HG03066 (cell line): ENCODE measurements at regions not wholly inside any gene's neighbourhood (a gene's known extent, or its start where the extent isn't known, plus 50 kb on each side); places are given as distances from the start of the nearest gene placed in this dataset.
"Not testable (repeated sequence)": the region's sequence is repeated elsewhere in the genome, so short reads cannot be mapped to it uniquely, and the experiment has no call there.

Source experiments
- ATAC-seq: cut with Tn5 transposase; IDR thresholded peaks from one replicate; pipeline ENCODE4 v1.9.1; 2021; ENCODE audit warnings: low read depth; ENCODE audit not compliant: unreplicated experiment

DNA sequence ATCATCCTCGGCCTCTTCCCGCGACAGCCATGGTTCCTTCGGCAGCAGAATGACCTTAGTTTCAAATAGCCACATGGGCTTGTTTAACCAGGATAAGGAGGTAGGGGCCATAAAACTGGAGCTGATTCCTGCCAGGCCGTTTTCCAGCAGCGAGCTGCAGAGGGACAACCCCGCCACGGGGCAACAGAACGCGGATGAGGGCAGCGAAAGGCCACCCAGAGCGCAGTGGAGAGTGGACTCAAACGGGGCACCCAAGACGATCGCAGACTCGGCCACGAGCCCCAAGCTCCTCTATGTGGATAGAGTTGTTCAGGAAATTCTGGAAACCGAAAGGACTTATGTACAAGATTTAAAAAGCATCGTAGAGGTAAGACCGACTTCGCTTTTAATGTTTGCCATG is 131.8 kb upstream of the MTHFD1L start:
- no peak for ATAC-seq

DNA sequence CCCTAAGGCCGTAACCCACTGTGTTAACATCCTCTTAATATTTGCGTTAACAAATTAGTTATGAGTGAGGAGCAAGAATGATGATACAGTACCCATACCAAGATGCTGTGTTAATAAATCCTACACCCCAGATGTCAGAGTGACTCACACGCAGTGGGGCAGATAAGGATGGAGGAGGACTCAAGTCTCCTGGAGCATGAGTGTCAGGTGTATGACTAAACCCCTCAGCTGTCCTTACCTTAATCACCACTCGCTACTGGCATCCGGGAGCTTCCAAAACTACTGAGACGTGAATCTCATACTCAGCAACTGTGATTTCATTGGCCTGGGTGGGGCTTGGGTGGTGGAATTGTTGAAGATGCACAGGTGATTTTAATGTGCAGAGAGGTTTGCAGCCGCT is 131.3 kb upstream of the MTHFD1L start:
- ATAC-seq = no peak

DNA sequence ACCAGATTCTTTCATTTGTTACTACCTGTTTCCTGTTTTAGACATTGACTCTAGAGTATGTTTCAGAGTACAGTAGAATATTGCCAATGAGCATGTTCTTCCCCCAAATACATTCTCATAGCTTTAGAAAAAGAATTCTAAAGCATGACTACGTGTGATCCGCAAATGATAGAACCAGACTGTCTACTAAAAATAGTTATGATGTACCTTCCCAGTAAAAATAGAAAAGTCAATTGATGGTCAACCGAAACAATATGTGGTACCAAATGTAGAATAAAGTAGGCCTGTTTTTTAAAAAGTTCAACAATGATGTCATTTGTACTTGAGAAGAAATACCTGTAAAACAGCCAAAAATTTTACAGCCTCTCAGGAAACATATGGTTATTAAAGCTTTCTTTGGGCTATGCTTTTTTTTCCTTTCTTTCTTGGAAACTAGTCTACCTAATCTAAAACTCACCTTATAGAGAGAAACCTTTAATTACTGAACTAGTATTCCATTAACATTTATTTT is 130.1 kb upstream of the MTHFD1L start:
- no peak for ATAC-seq

DNA sequence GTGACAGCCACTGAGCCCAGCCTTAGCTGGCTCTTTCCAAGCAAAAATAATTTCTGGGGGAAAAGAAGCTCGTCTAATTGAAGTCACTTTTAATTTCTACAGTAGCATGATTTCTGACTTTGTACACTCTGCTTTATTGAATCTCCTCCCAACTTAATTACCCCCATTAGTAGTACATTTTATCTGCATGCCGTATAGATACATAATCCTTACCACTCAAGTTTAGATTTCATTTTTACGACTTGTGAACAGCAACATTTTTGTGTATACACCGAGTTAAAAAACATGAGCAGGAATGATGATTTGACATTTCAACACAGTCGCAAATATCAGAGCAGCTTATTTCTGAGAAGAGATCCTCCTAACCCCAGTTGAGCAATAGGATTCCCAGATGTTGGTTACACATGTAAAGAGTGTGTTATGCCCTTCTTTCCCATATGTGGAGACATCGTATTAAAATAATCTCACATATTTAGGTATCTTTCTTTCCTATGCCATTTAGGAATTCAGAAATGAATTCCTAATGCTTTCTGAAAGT is 127.3 kb upstream of the MTHFD1L start:
- no peak for ATAC-seq

DNA sequence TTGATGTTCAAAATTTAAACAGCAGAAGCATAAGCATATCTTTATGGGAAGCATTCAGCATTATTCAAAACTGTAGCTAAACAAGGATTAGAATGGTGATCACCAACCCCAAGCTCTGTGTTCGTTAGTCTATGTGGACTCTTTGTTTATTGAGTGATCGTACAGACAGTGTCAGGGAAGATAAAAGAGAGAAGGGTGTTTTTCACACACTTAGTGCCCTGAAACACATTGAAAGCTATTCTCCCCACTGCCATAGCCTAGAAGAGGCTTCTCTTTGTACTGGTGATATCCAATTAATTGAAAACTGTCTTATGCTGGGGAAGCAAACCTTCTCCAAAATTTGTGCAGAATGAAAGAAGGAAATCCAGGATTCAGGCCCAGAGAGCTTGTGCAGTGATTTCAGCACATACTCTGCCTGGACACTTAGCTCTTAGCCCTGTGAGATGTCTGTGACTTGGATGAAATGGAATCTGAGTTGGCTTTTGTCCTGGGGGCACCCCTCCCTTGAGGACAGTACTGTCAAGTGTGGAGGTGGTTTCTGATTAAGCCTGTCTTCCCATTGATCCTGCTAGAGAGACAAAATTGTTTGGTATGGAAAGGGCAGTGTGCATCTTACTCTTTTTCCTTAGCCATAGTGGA is 125.7 kb upstream of the MTHFD1L start:
- ATAC-seq = no peak

DNA sequence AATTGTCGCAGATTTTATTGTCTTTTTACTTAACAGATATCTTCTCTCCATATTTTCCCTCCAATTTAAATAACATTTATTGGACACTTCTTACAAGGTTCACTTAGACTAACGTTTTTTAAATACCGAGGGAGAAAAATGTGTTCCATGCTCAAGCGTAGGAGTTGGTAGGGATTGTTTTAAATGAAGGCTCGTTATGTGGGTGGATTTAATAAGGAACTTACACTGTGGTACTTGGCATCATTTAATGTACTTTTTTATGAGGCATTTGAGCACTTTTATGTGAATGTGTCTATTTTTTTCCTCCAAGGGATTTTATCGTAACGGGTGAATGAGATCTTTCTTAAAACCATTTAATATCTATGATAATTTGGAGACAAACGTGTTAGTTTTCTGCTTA is 125.0 kb upstream of the MTHFD1L start:
- no peak for ATAC-seq

DNA sequence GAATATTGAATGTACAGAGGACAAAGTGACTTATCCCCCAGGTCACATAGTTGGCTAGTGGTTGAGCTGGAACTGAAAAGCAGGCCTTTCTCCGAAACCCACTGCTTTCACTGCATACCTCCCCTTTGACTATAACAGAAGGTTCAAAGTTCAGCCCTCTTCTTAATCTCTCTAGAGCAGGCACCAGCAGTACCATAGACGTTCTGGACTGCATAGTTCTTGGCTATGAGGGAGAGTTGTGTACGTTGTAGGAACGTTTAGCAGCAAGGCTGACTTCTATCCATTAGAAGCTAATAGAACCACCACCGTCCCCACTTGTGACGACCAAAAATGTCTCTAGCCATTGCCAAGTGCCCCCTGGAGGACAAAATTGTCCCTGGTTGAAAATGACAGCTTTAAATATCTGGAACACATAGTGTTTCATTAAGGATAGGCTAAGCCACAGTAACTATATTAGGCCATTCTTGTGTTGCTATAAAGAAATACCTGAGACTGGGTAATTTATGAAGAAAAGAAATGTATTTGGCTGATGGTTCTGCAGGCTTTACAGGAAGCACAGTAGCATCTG is 123.8 kb upstream of the MTHFD1L start:
- ATAC-seq = no peak

DNA sequence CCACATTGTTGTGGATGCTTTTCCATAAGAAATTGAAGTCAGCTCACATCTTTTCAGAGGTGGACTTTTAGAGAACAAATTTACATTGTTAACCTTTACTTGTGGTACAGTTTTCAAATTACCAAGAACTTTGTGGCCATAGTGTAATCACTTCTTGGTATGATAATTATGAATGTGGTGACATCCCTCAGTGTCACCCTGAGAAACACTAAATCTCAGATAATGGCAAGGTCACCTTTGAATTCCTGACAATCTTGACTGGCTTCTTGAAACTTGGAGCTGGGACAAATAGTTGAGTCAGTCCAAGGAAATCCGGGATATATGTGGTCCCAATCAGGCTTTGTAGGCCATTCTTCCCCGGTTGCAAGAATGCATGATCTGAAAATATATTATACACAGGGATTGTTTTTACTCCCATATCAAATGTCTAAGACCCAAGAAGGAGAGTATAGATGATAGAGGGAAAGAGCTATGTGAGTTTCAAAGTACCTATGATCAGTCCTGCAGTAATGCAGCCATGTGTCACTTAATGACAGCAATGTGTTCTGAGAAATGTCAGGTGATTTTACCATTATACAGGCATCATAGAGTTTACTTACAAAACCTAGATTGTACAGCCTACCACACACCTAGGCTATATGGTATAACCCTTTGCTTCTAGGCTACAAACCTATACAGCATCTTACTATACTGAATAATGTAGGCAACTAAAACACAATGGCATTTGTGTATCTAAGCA is 120.8 kb upstream of the MTHFD1L start:
- no peak for ATAC-seq

DNA sequence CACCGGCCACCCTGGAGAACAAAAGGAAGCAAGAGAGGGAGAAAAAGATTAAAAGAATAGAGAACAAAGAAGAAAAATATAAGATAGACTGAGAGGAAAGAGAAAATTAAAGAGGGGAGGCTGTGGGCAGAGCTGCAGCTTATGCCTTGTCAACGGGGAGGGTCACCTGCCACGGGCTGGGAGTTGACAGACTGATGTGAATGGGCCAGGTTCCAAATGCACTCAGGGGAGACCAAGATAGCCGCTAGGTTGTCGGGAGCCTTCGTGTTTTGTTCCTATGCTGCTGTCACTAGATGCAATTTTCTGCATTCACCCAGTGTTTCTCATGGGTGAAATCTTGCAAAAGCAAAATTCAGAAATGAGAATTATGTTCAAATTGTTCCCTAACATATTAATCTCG is 119.6 kb upstream of the MTHFD1L start:
- no peak for ATAC-seq

DNA sequence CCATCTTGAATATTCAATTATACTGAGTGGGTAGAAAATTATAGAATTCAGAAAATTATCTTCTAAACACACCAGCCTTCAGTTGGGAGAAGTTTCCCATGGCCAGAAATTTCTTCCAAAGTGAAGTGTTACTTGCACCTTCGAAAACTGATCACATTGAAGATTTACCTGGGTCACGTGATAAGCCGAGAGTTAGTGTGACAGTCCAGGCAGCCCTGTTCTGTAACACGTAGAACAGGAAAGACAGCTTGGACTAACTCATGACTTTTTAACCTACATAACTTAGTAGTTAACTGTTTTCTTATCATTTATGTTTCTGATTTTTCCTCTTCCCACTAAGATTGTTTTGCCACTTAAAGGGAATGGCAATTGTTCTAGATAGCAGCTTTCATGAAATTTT is 118.3 kb upstream of the MTHFD1L start:
- ATAC-seq = no peak

DNA sequence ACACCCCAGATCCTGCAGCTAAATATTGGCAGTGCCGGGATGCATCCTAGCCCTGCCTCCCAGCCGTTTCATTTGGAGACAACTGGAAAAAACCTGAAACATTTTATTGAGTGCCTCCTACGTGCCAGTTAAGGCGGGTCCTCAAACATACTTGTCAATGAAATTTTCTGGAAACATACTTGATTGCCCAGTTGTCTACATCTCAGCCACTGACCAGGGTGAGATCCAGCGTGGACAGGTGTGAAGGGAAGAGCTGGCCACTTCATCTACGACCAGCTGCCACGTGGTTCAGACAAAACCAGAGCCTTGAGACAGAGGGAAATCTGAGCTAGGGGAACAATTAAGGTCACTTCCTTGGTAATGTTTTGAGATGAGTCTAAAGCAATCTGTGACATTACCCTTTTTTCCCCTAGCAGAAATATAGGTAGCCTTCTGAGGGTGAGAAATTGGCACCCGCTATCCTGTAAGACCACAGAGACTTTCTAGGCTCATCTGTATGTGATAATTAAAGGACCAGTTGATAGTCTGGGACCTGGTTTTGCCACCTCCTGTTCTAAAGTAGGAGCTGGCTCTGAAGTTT is 116.3 kb upstream of the MTHFD1L start:
- ATAC-seq = no peak

DNA sequence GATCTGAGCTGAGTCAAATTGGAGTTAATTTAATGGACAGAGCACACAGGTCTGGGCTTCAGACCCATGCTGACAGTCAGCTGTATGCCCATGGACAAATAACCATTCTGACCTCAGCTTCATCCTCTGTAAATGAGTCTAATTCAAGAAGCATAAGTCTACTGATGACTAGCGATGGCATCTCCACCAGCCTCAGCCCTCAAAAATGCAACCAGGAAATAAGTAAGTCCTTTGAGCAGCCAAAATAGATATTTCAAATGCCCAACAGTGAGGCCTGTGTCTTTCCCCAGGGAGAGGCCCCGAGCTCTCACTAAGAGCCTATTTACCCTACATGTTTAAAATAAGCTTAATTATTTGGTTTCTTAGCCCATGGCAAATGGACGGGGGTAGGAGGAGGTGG is 114.2 kb upstream of the MTHFD1L start:
- no peak for ATAC-seq

DNA sequence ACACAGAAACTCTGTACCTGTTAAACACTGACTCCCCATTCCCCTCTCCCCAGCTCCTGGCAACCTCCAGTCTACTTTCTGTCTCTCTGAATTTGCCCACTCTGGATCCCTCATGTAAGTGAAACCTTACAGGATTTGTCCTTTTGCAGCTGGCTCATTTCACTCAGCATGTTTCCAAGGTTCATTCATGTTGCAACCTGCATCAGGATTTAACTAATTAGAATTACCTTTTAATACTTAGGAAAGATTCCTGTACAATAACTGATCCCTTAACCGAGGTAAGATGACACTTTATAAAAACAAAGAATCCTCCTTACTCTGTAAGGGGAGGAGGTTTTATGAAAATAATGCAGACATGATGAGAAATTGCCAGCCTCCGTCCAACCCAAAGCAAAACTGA is 113.1 kb upstream of the MTHFD1L start:
- no peak for ATAC-seq

DNA sequence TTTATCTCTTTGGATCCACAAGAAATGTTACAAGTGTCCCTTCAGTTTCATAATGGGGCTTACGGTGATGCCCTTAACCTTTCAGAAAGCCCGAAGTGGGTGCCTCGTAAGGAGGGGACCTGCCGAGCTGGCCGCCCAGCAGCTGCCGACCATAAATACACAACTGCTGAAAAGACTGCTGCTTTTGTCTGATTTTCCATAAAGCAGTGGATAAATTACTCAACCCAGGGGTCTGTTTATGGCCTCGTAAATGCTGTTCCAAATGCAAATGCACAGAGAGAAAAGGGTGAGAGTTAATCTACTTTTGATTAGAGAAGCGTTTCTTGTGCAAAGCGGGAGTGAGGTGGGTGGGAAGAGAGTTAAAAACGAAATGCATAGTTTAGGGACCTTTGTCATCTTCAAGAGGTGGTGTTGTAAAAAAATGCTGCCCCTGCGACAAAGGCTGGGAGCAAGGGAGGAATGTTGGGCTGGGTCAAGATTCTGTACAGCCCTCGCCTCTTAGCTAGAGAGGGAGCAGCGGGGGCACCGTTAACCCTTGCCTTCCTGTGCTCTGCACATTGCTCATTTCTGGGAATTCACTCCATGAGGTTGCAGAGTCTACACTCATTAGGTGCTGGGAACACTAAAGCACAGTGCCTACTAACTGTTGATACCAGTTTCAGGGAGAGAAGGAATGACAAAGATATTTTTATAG is 112.0 kb upstream of the MTHFD1L start:
- ATAC-seq = no peak

DNA sequence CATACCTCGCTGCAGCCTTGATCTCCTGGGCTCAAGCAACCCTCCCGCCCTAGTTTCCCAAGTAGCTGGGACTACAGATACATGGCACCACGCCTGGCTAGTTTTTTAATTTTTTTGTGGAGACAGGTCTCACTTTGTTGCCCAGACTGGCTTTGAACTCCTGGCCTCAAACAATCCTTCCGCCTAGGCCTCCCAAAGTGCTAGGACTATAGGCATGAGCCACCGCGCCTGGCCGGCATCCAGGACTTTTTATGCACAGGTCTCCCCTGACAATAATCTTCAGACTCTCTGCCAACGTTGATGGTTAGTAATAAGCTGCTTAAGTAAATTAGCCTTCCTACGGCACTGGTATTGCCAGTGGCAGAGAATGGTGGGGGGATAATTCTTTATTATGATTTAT is 110.5 kb upstream of the MTHFD1L start:
- no peak for ATAC-seq

DNA sequence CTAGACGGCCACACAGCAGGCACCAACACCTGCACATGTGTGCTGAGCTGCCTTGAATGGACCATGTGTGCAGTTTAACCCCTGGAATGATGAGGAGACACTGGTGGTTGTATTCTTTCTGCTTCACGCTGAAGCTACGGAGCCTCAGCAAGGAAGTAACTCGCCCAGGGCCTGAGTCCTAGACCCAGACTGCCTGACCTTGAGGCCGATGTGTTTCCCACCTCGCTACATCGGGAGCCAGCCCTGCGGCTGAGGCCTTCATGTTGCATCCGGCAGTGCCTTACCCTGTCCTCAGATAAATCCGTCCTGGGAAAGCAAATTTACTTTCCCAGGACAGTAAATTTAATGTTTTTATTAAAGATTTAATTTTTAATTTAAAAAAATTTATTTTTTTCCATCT is 110.0 kb upstream of the MTHFD1L start:
- ATAC-seq = no peak

DNA sequence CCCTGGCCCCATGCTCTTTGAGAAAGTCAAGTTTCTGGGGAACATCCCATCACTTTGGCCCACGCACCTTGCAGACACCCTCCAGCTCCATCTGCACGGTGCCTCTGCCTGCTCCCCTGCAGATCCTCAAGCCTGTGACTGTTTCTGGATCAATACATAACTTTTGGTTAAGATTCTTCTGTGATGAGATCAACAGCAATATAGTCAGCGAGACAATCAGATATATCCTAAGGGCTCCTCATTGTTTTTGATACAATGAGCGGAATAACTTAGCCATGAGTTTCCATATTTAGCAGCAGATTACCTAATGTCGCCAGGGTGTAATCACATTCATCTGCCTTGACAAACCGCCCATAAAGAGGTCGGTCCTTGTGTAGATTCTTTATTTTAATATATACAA is 109.3 kb upstream of the MTHFD1L start:
- no peak for ATAC-seq

DNA sequence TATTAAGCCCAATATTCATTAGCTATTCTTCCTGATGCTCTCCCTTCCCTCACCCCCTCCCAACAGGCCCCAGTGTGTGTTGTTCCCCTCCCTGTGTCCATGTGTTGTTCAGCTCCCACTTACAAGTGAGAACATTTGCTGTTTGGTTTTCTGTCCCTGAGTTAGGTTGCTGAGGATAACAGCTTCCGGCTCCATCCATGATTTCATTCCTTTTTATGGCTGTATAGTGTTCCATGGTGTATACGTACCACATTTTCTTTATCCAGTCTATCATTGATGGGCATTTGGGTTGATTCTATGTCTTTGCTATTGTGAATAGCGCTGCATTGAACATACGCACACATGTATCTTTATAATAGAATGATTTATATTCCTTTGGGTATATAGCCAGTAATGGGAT is 107.7 kb upstream of the MTHFD1L start:
- ATAC-seq = not testable (repeated sequence)

DNA sequence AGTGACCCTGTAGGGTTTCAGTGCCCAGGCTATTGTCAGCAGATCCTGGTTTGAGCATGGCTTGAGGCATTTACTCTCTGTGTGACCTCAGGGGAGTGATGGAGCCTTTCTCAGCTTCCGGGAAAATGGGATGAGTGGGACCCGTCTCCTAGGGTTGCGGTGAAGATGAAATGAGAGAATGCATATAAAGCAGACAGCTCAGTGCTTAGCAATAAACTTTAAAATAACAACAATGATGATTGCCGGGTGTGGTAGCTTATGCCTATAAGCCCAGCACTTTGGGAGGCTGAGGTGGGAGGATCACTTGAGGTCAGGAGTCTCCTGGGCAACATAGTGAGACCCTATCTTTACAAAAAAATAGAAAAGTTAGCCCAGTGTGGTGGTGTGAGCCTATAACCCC is 106.0 kb upstream of the MTHFD1L start:
- ATAC-seq = no peak

DNA sequence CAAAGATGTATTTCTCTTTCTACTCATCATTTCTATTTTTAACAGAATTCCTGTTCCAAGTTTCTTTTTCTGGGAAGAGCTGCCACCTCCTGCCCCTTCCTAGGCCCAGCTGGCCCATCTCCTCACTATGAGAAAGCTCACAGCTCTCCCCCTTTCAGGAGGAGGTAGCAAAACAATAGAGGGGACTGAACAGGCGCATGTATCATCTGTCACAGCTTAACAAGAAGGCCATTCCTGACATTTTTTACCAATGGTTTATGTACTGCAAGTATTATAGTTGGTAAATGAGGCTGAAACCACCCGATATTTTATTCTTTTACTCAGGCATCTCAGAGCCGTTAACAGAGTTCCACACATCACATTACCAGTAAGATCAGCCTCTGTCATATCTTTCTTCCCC is 103.7 kb upstream of the MTHFD1L start:
- no peak for ATAC-seq
